ENCODE measurements at regions not wholly inside any gene's neighbourhood (a gene's known extent, or its start where the extent isn't known, plus 50 kb on each side); places are given as distances from the start of the nearest gene placed in this dataset.

GRCh38 chr5:18393565-18394442 is 759.5 kb downstream of the TAF11L14 start:
- Histone ChIP-seq H3K27me3 (no peaks in the 10 kb centered on the region), H3K27ac (no peak overlapping the region), H3K9me3 (no peaks in the 10 kb centered on the region), H3K36me3 (ENCODE audit: low read depth, missing control alignments) (no peaks in the 10 kb centered on the region), H3K4me3 (no peak overlapping the region), H3K4me1 (peaks cover 4% of the 10 kb centered on the region)
- intact Hi-C loops (cut with DNase I; ENCODE audit: low total_unique reads), result no loop called here
- DNase-seq, result peak; percentile 70
- TF ChIP-seq, protein P1, sequence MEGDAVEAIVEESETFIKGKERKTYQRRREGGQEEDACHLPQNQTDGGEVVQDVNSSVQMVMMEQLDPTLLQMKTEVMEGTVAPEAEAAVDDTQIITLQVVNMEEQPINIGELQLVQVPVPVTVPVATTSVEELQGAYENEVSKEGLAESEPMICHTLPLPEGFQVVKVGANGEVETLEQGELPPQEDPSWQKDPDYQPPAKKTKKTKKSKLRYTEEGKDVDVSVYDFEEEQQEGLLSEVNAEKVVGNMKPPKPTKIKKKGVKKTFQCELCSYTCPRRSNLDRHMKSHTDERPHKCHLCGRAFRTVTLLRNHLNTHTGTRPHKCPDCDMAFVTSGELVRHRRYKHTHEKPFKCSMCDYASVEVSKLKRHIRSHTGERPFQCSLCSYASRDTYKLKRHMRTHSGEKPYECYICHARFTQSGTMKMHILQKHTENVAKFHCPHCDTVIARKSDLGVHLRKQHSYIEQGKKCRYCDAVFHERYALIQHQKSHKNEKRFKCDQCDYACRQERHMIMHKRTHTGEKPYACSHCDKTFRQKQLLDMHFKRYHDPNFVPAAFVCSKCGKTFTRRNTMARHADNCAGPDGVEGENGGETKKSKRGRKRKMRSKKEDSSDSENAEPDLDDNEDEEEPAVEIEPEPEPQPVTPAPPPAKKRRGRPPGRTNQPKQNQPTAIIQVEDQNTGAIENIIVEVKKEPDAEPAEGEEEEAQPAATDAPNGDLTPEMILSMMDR (IDR thresholded peaks at IDR 0.05), result peak; percentile 49 to 89 (median 70)
- TF ChIP-seq POLR2A (IDR thresholded peaks at IDR 0.05), result no peak
- 44 to 49% methylated on average over 17 of the region's 17 CpGs for WGBS, 2 donors

GRCh38 chr5:18394443-18394804 is 760.2 kb downstream of the TAF11L14 start:
- Histone ChIP-seq H3K36me3 (ENCODE audit: low read depth, missing control alignments) (no peaks in the 10 kb centered on the region), H3K27ac (no peak overlapping the region), H3K4me1 (peaks cover 4% of the 10 kb centered on the region), H3K9me3 (no peaks in the 10 kb centered on the region), H3K4me3 (no peak overlapping the region), H3K27me3 (no peaks in the 10 kb centered on the region)
- intact Hi-C loops (cut with DNase I; ENCODE audit: low total_unique reads), result no loop called here
- 10 to 21% methylated on average over 4 of the region's 4 CpGs for WGBS, 2 donors
- DNase-seq, result no peak
- TF ChIP-seq, protein P1 (IDR thresholded peaks at IDR 0.05), result no peak
- TF ChIP-seq POLR2A (IDR thresholded peaks at IDR 0.05), result no peak

GRCh38 chr5:18395126-18396110 is 761.2 kb downstream of the TAF11L14 start:
- Histone ChIP-seq H3K27ac (no peak overlapping the region), H3K9me3 (no peaks in the 10 kb centered on the region), H3K4me1 (peaks cover 4% of the 10 kb centered on the region), H3K36me3 (ENCODE audit: low read depth, missing control alignments) (no peaks in the 10 kb centered on the region), H3K4me3 (no peak overlapping the region), H3K27me3 (no peaks in the 10 kb centered on the region)
- TF ChIP-seq POLR2A (IDR thresholded peaks at IDR 0.05), result no peak
- TF ChIP-seq, protein P1 (IDR thresholded peaks at IDR 0.05), result no peak
- WGBS, 2 donors, result 73% methylated on average over 10 of the region's 10 CpGs
- intact Hi-C loops (cut with DNase I; ENCODE audit: low total_unique reads), result no loop called here
- no peak for DNase-seq

GRCh38 chr5:18397371-18397770 is 763.1 kb downstream of the TAF11L14 start:
- WGBS, 2 donors, result 39 to 55% methylated on average over 4 of the region's 4 CpGs
- H3K36me3 ChIP-seq (ENCODE audit: low read depth, missing control alignments), result no peaks in the 10 kb centered on the region
- no peak for DNase-seq
- H3K4me1 ChIP-seq, result peaks cover 4% of the 10 kb centered on the region
- no peaks in the 10 kb centered on the region for H3K9me3 ChIP-seq
- no peaks in the 10 kb centered on the region for H3K27me3 ChIP-seq
- intact Hi-C loops (cut with DNase I; ENCODE audit: low total_unique reads), result no loop called here
- no peak for TF ChIP-seq POLR2A (IDR thresholded peaks at IDR 0.05)
- TF ChIP-seq, protein P1 (IDR thresholded peaks at IDR 0.05), result no peak
- no peak overlapping the region for H3K4me3 ChIP-seq
- H3K27ac ChIP-seq, result no peak overlapping the region
